OCI-LY3 (cell line): ENCODE measurements at regions not wholly inside any gene's neighbourhood (a gene's known extent, or its start where the extent isn't known, plus 50 kb on each side); places are given as distances from the start of the nearest gene placed in this dataset.

ENCODE experiments used
- H2AFZ ChIP-seq: fragments of 200-600, 300-600 bp; shearing (Covaris generic); 2 replicates; pipeline ENCODE4 v1.6.0; 2014; ENCODE audit warnings: antibody characterized with exemption, low read depth, low read length
- H3K27ac ChIP-seq: fragments of 200-600, 300-600 bp; sonication (generic); 2 replicates; pipeline ENCODE4 v1.5.1; 2014; ENCODE audit warnings: mild to moderate bottlenecking, low read length, moderate library complexity, mixed read lengths
- H3K27me3 ChIP-seq: fragments of 200-600, 300-600 bp; sonication (generic); 2 replicates; pipeline ENCODE4 v1.6.1; 2014; ENCODE audit warnings: low read depth, low read length, mixed read lengths
- H3K36me3 ChIP-seq: fragments of 200-600, 300-600 bp; sonication (generic); replicated peaks from 2 replicates; pipeline ENCODE3; 2014; ENCODE audit warnings: low read depth, low read length, mixed read lengths
- H3K4me1 ChIP-seq: fragments of 300-600, 200-600 bp; sonication (generic); 2 replicates; pipeline ENCODE4 v1.6.1; 2014; ENCODE audit warnings: low read length, mixed read lengths
- H3K4me2 ChIP-seq: fragments of 200-600, 300-600 bp; sonication (generic); 2 replicates; pipeline ENCODE4 v1.6.1; 2014; ENCODE audit warnings: low read length, mixed read lengths
- H3K4me3 ChIP-seq: fragments of 300-600, 200-600 bp; sonication (generic); 2 replicates; pipeline ENCODE4 v1.5.1; 2014; ENCODE audit warnings: antibody characterized with exemption, mild to moderate bottlenecking, low read length, moderate library complexity
- H3K79me2 ChIP-seq: fragments of 300-600, 200-600 bp; shearing (Covaris generic); 2 replicates; pipeline ENCODE4 v1.6.1; 2014; ENCODE audit warnings: mild to moderate bottlenecking, low read length, mixed read lengths
- H3K9ac ChIP-seq: fragments of 300-600, 200-600 bp; shearing (Covaris generic); 2 replicates; pipeline ENCODE4 v1.6.0; 2014; ENCODE audit warnings: mild to moderate bottlenecking, low read length, moderate library complexity
- H3K9me3 ChIP-seq: fragments of 200-600, 300-600 bp; shearing (Covaris generic); 2 replicates; pipeline ENCODE4 v1.6.1; 2014; ENCODE audit warnings: low read length, mixed read lengths; ENCODE audit not compliant: insufficient read depth
- H4K20me1 ChIP-seq: fragments of 200-600, 300-600 bp; sonication (generic); 2 replicates; pipeline ENCODE4 v1.6.1; 2016; ENCODE audit warnings: low read length, mixed read lengths; ENCODE audit not compliant: insufficient read depth
- CTCF ChIP-seq: fragments of 200-600, 300-600 bp; sonication (generic); IDR thresholded peaks from 2 replicates; pipeline ENCODE4 v1.5.1; 2014; ENCODE audit warnings: antibody characterized with exemption, low read length, low read depth
- EZH2phosphoT487 ChIP-seq: fragments of 200-600 bp; shearing (Covaris generic); IDR thresholded peaks from 2 replicates; pipeline ENCODE4 v1.6.1; 2018; ENCODE audit warnings: antibody characterized with exemption, mixed run types, low read depth

- Histone ChIP-seq H3K36me3 (no peaks in the 10 kb centered on the region), H3K27me3 (peaks cover 16% of the 10 kb centered on the region), H3K9me3 (no peaks in the 10 kb centered on the region), H4K20me1 (no peaks in the 10 kb centered on the region), H3K4me2 (no peak overlapping the region), H3K4me3 (no peak overlapping the region), H3K79me2 (no peaks in the 10 kb centered on the region), H2AFZ (no peak overlapping the region), H3K27ac (no peak overlapping the region), H3K4me1 (peaks cover 44% of the 10 kb centered on the region), H3K9ac (no peak overlapping the region)
- TF ChIP-seq EZH2phosphoT487 (no peak), CTCF (no peak)
These were observed 263.2 kb downstream of the XXYLT1 start for GRCh38 chr3:195007766-195008165.

- H3K9ac ChIP-seq, result no peak overlapping the region
- no peak overlapping the region for H3K27ac ChIP-seq
- no peaks in the 10 kb centered on the region for H3K79me2 ChIP-seq
- no peak overlapping the region for H3K4me3 ChIP-seq
- H4K20me1 ChIP-seq, result no peaks in the 10 kb centered on the region
- peaks cover 35% of the 10 kb centered on the region for H3K4me1 ChIP-seq
- H3K4me2 ChIP-seq, result no peak overlapping the region
- H3K27me3 ChIP-seq, result peaks cover 16% of the 10 kb centered on the region
- no peak for TF ChIP-seq EZH2phosphoT487
- TF ChIP-seq CTCF, result no peak
- no peak overlapping the region for H2AFZ ChIP-seq
- H3K36me3 ChIP-seq, result no peaks in the 10 kb centered on the region
- H3K9me3 ChIP-seq, result no peaks in the 10 kb centered on the region
These were observed 262.1 kb downstream of the XXYLT1 start for GRCh38 chr3:195008816-195009215.

GRCh38 chr3:195009616-195010015 lies 261.3 kb downstream of the XXYLT1 start:
- Histone ChIP-seq H3K27ac (no peak overlapping the region), H4K20me1 (no peaks in the 10 kb centered on the region), H3K79me2 (no peaks in the 10 kb centered on the region), H2AFZ (no peak overlapping the region), H3K27me3 (peaks cover 16% of the 10 kb centered on the region), H3K9me3 (no peaks in the 10 kb centered on the region), H3K9ac (peak overlapping the region; percentile 13; the same call in 1 of the 2 replicates), H3K4me1 (peaks cover 35% of the 10 kb centered on the region), H3K4me2 (peak overlapping the region; percentile 71), H3K4me3 (peak overlapping the region; percentile 23; the same call in 1 of the 2 replicates), H3K36me3 (no peaks in the 10 kb centered on the region)
- no peak for TF ChIP-seq EZH2phosphoT487
- no peak for TF ChIP-seq CTCF

- H3K27me3 ChIP-seq, result peaks cover 16% of the 10 kb centered on the region
- no peaks in the 10 kb centered on the region for H3K79me2 ChIP-seq
- H3K27ac ChIP-seq, result no peak overlapping the region
- no peaks in the 10 kb centered on the region for H4K20me1 ChIP-seq
- H3K36me3 ChIP-seq, result no peaks in the 10 kb centered on the region
- no peaks in the 10 kb centered on the region for H3K9me3 ChIP-seq
- no peak overlapping the region for H3K4me2 ChIP-seq
- peaks cover 35% of the 10 kb centered on the region for H3K4me1 ChIP-seq
- TF ChIP-seq EZH2phosphoT487, result no peak
- TF ChIP-seq CTCF, result no peak
- no peak overlapping the region for H3K4me3 ChIP-seq
- no peak overlapping the region for H3K9ac ChIP-seq
- no peak overlapping the region for H2AFZ ChIP-seq
These were observed 260.3 kb downstream of the XXYLT1 start for GRCh38 chr3:195010551-195011100.
